ENCODE measurements at regions not wholly inside any gene's neighbourhood (a gene's known extent, or its start where the extent isn't known, plus 50 kb on each side); places are given as distances from the start of the nearest gene placed in this dataset.

GRCh38 chr2:226414335-226414734 is 385.3 kb downstream of the IRS1 start:
- WGBS (ENCODE audit: extremely low coverage, insufficient read length, low lambda C conversion rate): no CpG with 5 or more reads among the region's 2 CpGs
- no peak overlapping the region for H3K23ac ChIP-seq (ENCODE audit: insufficient read length, low read depth, low read length)
- Mint-ChIP-seq H3K4me1 (no peaks in the 10 kb centered on the region), H3K9me3 (no peaks in the 10 kb centered on the region), H3K27me3 (ENCODE audit: low read depth) (no peaks in the 10 kb centered on the region), H3K4me3 (no peak overlapping the region), H3K36me3 (ENCODE audit: insufficient read depth in 1 of 3, low read depth in 3 of 3) (no peaks in the 10 kb centered on the region), H3K27ac (no peak overlapping the region)
- no peaks in the 10 kb centered on the region for H3K4me1 ChIP-seq (ENCODE audit: insufficient read depth, low read length)
- DNase-seq: no peak
- no peak overlapping the region for H3K18ac ChIP-seq (ENCODE audit: insufficient read length, low read depth, low read length)
- H3T11ph ChIP-seq (ENCODE audit: low read length): no peak overlapping the region
- H2BK15ac ChIP-seq (ENCODE audit: low read depth, low read length): no peak overlapping the region
- no peak overlapping the region for H4K5ac ChIP-seq (ENCODE audit: insufficient read length, low read depth, low read length)
- H3K79me1 ChIP-seq (ENCODE audit: insufficient read depth, low read depth, low read length, poor library complexity, severe bottlenecking): no peaks in the 10 kb centered on the region
- H3K27me3 ChIP-seq (ENCODE audit: insufficient read depth, low read length): no peaks in the 10 kb centered on the region
- no peak overlapping the region for H2AK5ac ChIP-seq (ENCODE audit: insufficient read length, low read length)
- H3K79me2 ChIP-seq (ENCODE audit: insufficient read depth, low read length): no peaks in the 10 kb centered on the region
- no peak overlapping the region for H2AFZ ChIP-seq (ENCODE audit: low read length)
- no peak overlapping the region for H2BK5ac ChIP-seq (ENCODE audit: insufficient read length, low read length)
- H3K9ac ChIP-seq (ENCODE audit: extremely low read depth, insufficient read length, low read length): no peak overlapping the region
- no peak overlapping the region for H3K14ac ChIP-seq (ENCODE audit: insufficient read depth, low read length)
- no peak overlapping the region for H3K4me2 ChIP-seq (ENCODE audit: insufficient read depth, insufficient read length, low read length)
- no peak overlapping the region for H2BK120ac ChIP-seq (ENCODE audit: low read depth, low read length, poor library complexity, severe bottlenecking)
- H3K23me2 ChIP-seq (ENCODE audit: insufficient read length, low read depth, low read length, poor library complexity, severe bottlenecking): no peaks in the 10 kb centered on the region
- H4K91ac ChIP-seq (ENCODE audit: insufficient read length, low read depth, low read length): no peak overlapping the region
- H4K20me1 ChIP-seq (ENCODE audit: control insufficient read depth, insufficient read depth, insufficient read length): no peaks in the 10 kb centered on the region
- no peak overlapping the region for H3K56ac ChIP-seq (ENCODE audit: insufficient read length, low read depth, low read length)
- no peak overlapping the region for H3K4ac ChIP-seq (ENCODE audit: low read depth, low read length)
- no peaks in the 10 kb centered on the region for H3K9me3 ChIP-seq (ENCODE audit: control insufficient read depth, low read depth, low read length)
- H4K8ac ChIP-seq (replicated peaks; ENCODE audit: insufficient read length, low read depth, low read length): no peak overlapping the region
- no peak overlapping the region for H2BK12ac ChIP-seq (ENCODE audit: insufficient read length, low read depth, low read length)
- no peak for TF ChIP-seq CTCF (conservative IDR thresholded peaks at IDR 0.05)
- no peak overlapping the region for H3K27ac ChIP-seq (ENCODE audit: insufficient read length, low read depth, low read length)
- no peak overlapping the region for H2BK20ac ChIP-seq (ENCODE audit: low read depth, low read length, poor library complexity, severe bottlenecking)

Data from H9 (cell line).